ENCODE measurements at regions not wholly inside any gene's neighbourhood (a gene's known extent, or its start where the extent isn't known, plus 50 kb on each side); places are given as distances from the start of the nearest gene placed in this dataset.
"Not testable (repeated sequence)": the region's sequence is repeated elsewhere in the genome, so short reads cannot be mapped to it uniquely, and the experiment has no call there.

- no peak overlapping the region for H2AFZ ChIP-seq (ENCODE audit: insufficient read depth, low read depth, low read length, poor library complexity, severe bottlenecking)
- WGBS (ENCODE audit: insufficient coverage), result 94% methylated on average over 5 of the region's 6 CpGs
- H3K27ac ChIP-seq (ENCODE audit: low read depth in 1 of 2, low read length in 2 of 2), result no peak overlapping the region
- H3K27me3 Mint-ChIP-seq (ENCODE audit: low read depth in 3 of 3), result peaks cover 2 to 14% (median 12%) of the 10 kb centered on the region in 3 donors
- DNase-seq, result no peak
- no peaks in the 10 kb centered on the region for H3K27me3 ChIP-seq (ENCODE audit: control insufficient read depth in 2 of 2, insufficient read depth in 2 of 2, low read length in 2 of 2)
- H3K9me3 ChIP-seq (replicated peaks in 1 of 2; ENCODE audit: control insufficient read depth in 1 of 2, insufficient read depth in 1 of 2, low read length in 2 of 2), result peaks cover 0 to 10% of the 10 kb centered on the region in 2 donors
- no peak overlapping the region for H3K27ac Mint-ChIP-seq
- no peak overlapping the region for H3K4me3 Mint-ChIP-seq
- no peak overlapping the region for H3K9ac ChIP-seq (ENCODE audit: insufficient read depth, low read length, poor library complexity, severe bottlenecking)
- no peaks in the 10 kb centered on the region for H4K20me1 ChIP-seq (ENCODE audit: insufficient read depth, low read length)
- H3K9me3 Mint-ChIP-seq, result peaks cover 3 to 10% (median 7%) of the 10 kb centered on the region in 7 donors
- H3K4me3 ChIP-seq (replicated peaks in 1 of 3; ENCODE audit: low read depth in 2 of 3, low read length in 3 of 3), result no peak overlapping the region
- intact Hi-C loops (cut with micrococcal nuclease), result no loop called here
- H3K79me2 ChIP-seq (ENCODE audit: insufficient read depth, low read length), result no peaks in the 10 kb centered on the region
- no peaks in the 10 kb centered on the region for H3K36me3 Mint-ChIP-seq
- no peaks in the 10 kb centered on the region for H3K36me3 ChIP-seq (replicated peaks in 1 of 2; ENCODE audit: control insufficient read depth in 1 of 2, insufficient read depth in 2 of 2, low read length in 2 of 2)
- peaks cover 1% of the 10 kb centered on the region for H3K4me1 Mint-ChIP-seq
- no peak overlapping the region for H3K4me2 ChIP-seq (replicated peaks; ENCODE audit: extremely low read depth, low read length, poor library complexity, severe bottlenecking)
- H3K4me1 ChIP-seq (ENCODE audit: control insufficient read depth in 1 of 2, insufficient read depth in 2 of 2, low read length in 2 of 2), result peaks cover 0 to 1% of the 10 kb centered on the region in 2 donors
- TF ChIP-seq CTCF (IDR thresholded peaks at IDR 0.05), result no peak
These were observed 52.4 kb upstream of the PAX7 start for GRCh38 chr1:18578271-18578670.

DNA sequence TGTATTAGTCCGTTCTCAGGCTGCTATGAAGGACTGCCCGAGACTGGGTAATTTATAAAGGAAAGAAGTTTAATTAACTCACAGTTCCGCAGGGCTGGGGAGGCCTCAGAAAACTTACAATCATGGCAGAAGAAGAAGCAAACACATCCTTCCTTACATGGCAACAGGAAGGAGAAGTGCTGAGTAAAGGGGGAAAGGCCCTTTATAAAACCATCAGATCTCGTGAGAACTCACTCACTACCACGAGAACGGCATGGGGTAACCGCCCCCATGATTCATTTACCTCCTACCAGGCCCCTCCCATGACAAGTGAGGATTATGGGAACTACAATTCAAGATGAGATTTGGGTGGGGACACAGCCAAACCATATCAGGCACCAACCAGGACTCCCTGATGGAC, 51.4 kb upstream of the PAX7 start:
- H3K9me3 Mint-ChIP-seq; H3K36me3 Mint-ChIP-seq; H4K20me1 ChIP-seq (ENCODE audit: insufficient read depth, low read length); H3K4me3 ChIP-seq (replicated peaks in 1 of 3; ENCODE audit: low read depth in 2 of 3, low read length in 3 of 3); H3K27ac ChIP-seq (ENCODE audit: low read depth in 1 of 2, low read length in 2 of 2); H3K4me3 Mint-ChIP-seq; H3K27ac Mint-ChIP-seq; H3K79me2 ChIP-seq (ENCODE audit: insufficient read depth, low read length); H3K9me3 ChIP-seq (replicated peaks in 1 of 2; ENCODE audit: control insufficient read depth in 1 of 2, insufficient read depth in 1 of 2, low read length in 2 of 2); intact Hi-C loops (cut with micrococcal nuclease); H2AFZ ChIP-seq (ENCODE audit: insufficient read depth, low read depth, low read length, poor library complexity, severe bottlenecking); H3K9ac ChIP-seq (ENCODE audit: insufficient read depth, low read length, poor library complexity, severe bottlenecking); H3K4me1 Mint-ChIP-seq; H3K36me3 ChIP-seq (replicated peaks in 1 of 2; ENCODE audit: control insufficient read depth in 1 of 2, insufficient read depth in 2 of 2, low read length in 2 of 2); H3K4me1 ChIP-seq (ENCODE audit: control insufficient read depth in 1 of 2, insufficient read depth in 2 of 2, low read length in 2 of 2); H3K27me3 ChIP-seq (ENCODE audit: control insufficient read depth in 2 of 2, insufficient read depth in 2 of 2, low read length in 2 of 2); H3K4me2 ChIP-seq (replicated peaks; ENCODE audit: extremely low read depth, low read length, poor library complexity, severe bottlenecking): not testable (repeated sequence)
- DNase-seq, result peak in 1 of 3 donors; percentile 10
- H3K27me3 Mint-ChIP-seq (ENCODE audit: low read depth in 3 of 3), result peaks cover 2 to 13% (median 11%) of the 10 kb centered on the region in 3 donors
- WGBS (ENCODE audit: insufficient coverage), result no CpG with 5 or more reads among the region's 7 CpGs
